ENCODE measurements at regions not wholly inside any gene's neighbourhood (a gene's known extent, or its start where the extent isn't known, plus 50 kb on each side); places are given as distances from the start of the nearest gene placed in this dataset.

GRCh38 chr1:221327954-221328353 lies 413.9 kb downstream of the DUSP10 start:
- Mint-ChIP-seq H3K4me1 (ENCODE audit: low read depth) (no peaks in the 10 kb centered on the region), H3K27ac (no peak overlapping the region), H3K4me3 (no peak overlapping the region), H3K27me3 (peaks cover 17% of the 10 kb centered on the region), H3K36me3 (no peaks in the 10 kb centered on the region), H3K9me3 (ENCODE audit: low read depth) (peaks cover 10% of the 10 kb centered on the region)

DNA sequence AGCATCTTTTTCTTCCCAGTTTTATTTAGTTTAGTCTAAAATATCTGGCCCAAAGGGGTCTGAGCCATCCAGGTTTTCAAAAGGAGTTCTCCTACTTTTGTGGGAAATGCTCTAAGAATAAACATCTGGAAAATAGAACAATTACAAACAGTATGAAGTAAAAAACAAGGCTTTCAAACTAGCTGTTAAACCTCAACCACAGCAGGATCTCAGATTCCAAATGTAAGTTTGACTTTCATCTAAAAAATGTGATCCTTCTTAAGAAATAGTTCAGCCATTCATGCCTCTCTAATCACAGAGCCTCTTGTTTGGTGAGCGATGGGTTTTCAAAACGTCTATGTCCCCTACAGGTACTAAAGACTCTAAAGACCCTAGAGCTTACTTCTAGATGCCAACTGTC lies 413.5 kb downstream of the DUSP10 start:
- Mint-ChIP-seq H3K9me3 (ENCODE audit: low read depth) (peaks cover 10% of the 10 kb centered on the region), H3K4me1 (ENCODE audit: low read depth) (no peaks in the 10 kb centered on the region), H3K27me3 (peaks cover 17% of the 10 kb centered on the region), H3K36me3 (no peaks in the 10 kb centered on the region), H3K27ac (no peak overlapping the region), H3K4me3 (no peak overlapping the region)

GRCh38 chr1:221331273-221332183 lies 410.4 kb downstream of the DUSP10 start:
- peaks cover 3% of the 10 kb centered on the region for H3K4me1 Mint-ChIP-seq (ENCODE audit: low read depth)
- H3K36me3 Mint-ChIP-seq: no peaks in the 10 kb centered on the region
- no peak overlapping the region for H3K4me3 Mint-ChIP-seq
- H3K27me3 Mint-ChIP-seq: peaks cover 13% of the 10 kb centered on the region
- H3K9me3 Mint-ChIP-seq (ENCODE audit: low read depth): peaks cover 10% of the 10 kb centered on the region
- no peak overlapping the region for H3K27ac Mint-ChIP-seq

- no peak overlapping the region for H3K4me3 Mint-ChIP-seq
- H3K27me3 Mint-ChIP-seq: peaks cover 8% of the 10 kb centered on the region
- peaks cover 10% of the 10 kb centered on the region for H3K9me3 Mint-ChIP-seq (ENCODE audit: low read depth)
Observed at GRCh38 chr1:221334062-221334461, 407.8 kb downstream of the DUSP10 start.

DNA sequence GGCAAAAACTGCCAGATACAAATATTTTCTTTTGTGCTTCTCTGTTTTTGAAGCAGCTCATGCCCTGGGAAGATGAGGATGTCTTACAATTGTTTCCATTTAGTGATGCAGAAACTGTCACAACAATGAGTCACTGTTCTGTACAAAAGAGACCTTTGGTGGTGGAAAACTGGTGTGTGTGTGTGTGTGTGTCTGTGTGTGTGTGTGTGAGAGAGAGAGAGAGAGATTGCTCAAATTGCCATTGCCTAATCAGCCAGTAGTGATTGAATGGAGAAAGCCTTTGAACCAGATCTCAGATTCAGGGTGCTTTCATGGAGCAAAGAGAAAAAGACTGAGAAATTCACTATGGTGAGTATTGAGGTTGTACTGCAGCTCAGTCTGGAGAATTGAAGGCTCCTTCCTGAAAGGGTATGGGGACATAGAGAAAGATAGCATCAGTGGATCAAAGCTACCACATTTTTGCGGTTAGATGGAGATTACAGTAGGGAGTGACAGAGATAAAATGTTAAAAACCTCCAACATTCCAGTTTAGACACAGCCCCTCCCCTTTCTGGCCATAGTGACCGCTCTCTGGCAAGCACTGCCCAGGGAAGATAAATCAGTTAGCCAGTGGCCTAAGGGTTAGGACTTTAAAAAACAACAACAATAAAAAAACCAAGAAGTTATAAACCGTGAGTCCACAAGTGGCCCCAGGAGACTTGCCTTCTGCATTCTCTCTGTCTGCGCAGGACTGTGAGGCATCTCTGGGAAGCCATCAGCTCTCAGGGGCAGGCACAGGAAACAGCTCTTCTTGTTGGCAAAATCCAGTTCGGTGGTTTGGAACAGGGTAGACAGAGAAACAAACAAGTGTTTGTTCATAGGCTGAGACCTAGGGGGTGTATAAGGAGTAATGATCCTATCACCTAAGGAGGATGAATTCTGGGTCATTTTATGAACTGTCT lies 406.5 kb downstream of the DUSP10 start:
- Mint-ChIP-seq H3K4me1 (ENCODE audit: low read depth) (peaks cover 3% of the 10 kb centered on the region), H3K36me3 (no peaks in the 10 kb centered on the region), H3K27me3 (peaks cover 10% of the 10 kb centered on the region), H3K4me3 (no peak overlapping the region), H3K27ac (no peak overlapping the region), H3K9me3 (ENCODE audit: low read depth) (peaks cover 10% of the 10 kb centered on the region)

More at GRCh38 chr1:221334062-221334461, 407.8 kb downstream of the DUSP10 start:
- H3K36me3 Mint-ChIP-seq: no peaks in the 10 kb centered on the region
- peaks cover 3% of the 10 kb centered on the region for H3K4me1 Mint-ChIP-seq (ENCODE audit: low read depth)
- no peak overlapping the region for H3K27ac Mint-ChIP-seq

DNA sequence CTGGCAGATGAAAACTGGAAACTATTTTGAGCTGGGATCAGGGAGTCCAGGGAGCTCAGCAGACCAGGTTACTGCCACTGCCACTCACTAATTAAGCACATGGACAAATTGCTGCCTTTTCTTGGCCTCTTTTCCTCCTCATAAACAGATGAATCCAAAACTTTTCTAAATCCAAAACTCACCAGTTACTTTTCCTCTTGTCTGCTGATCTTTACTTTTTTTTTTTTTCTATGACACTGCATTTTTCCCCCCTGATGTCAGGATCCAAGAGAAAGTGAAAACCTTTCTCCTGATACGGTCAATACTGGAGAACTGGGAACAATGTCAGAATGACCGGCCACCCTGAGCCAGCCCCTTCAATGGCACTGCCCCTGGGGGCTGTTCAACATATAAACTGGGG lies 405.8 kb downstream of the DUSP10 start:
- no peak overlapping the region for H3K27ac Mint-ChIP-seq
- H3K9me3 Mint-ChIP-seq (ENCODE audit: low read depth): peaks cover 7% of the 10 kb centered on the region
- peaks cover 10% of the 10 kb centered on the region for H3K27me3 Mint-ChIP-seq
- H3K36me3 Mint-ChIP-seq: no peaks in the 10 kb centered on the region
- no peak overlapping the region for H3K4me3 Mint-ChIP-seq
- H3K4me1 Mint-ChIP-seq (ENCODE audit: low read depth): peaks cover 3% of the 10 kb centered on the region

DNA sequence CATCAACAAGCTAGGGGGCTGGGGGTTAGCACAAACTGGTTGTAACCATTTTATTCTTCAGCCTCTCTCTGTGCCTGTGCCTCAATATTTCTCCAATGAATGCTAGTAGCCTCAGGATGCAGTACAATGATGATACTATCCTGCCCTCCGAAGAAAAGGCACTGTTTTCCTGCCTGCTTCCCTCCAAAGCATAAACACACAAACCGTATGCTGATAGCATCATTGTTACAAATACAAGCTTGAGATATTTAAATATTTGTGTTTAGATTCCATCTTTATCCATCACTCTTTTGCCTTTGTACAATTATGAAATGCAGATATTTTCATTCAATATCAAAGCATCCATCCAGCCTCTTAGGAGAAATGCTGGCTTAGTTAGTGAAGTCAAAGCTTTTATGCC lies 404.8 kb downstream of the DUSP10 start:
- no peak overlapping the region for H3K4me3 Mint-ChIP-seq
- H3K27me3 Mint-ChIP-seq: peaks cover 11% of the 10 kb centered on the region
- H3K4me1 Mint-ChIP-seq (ENCODE audit: low read depth): peaks cover 3% of the 10 kb centered on the region
- H3K27ac Mint-ChIP-seq: no peak overlapping the region
- H3K9me3 Mint-ChIP-seq (ENCODE audit: low read depth): peaks cover 5% of the 10 kb centered on the region
- H3K36me3 Mint-ChIP-seq: no peaks in the 10 kb centered on the region

- no peaks in the 10 kb centered on the region for H3K9me3 Mint-ChIP-seq (ENCODE audit: low read depth)
Observed at GRCh38 chr1:221343136-221343535, 398.8 kb downstream of the DUSP10 start.

DNA sequence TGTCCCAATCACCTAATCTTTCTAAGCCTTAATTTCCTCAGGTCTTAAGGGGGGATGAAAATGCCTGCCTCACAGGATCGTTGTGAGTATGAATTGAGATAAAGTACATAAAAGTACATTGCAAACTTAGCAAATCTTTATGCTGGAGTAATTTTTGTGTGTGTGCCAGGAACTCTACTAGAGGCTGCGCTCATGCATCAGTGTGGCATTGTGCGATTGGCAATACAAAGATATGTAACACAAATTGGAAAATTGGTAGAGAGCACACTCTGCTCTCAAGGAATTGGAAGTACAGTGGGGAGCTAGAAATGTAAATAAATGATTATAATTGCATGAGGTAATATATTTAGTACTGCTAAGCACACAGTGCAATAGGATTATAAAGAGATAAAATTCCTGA lies 398.3 kb downstream of the DUSP10 start:
- Mint-ChIP-seq H3K27ac (no peak overlapping the region), H3K36me3 (no peaks in the 10 kb centered on the region), H3K27me3 (peaks cover 8% of the 10 kb centered on the region), H3K4me1 (ENCODE audit: low read depth) (no peaks in the 10 kb centered on the region), H3K9me3 (ENCODE audit: low read depth) (no peaks in the 10 kb centered on the region), H3K4me3 (no peak overlapping the region)

More at GRCh38 chr1:221343136-221343535, 398.8 kb downstream of the DUSP10 start:
- Mint-ChIP-seq H3K4me3 (no peak overlapping the region), H3K27ac (no peak overlapping the region), H3K36me3 (no peaks in the 10 kb centered on the region), H3K27me3 (peaks cover 11% of the 10 kb centered on the region), H3K4me1 (ENCODE audit: low read depth) (no peaks in the 10 kb centered on the region)

DNA sequence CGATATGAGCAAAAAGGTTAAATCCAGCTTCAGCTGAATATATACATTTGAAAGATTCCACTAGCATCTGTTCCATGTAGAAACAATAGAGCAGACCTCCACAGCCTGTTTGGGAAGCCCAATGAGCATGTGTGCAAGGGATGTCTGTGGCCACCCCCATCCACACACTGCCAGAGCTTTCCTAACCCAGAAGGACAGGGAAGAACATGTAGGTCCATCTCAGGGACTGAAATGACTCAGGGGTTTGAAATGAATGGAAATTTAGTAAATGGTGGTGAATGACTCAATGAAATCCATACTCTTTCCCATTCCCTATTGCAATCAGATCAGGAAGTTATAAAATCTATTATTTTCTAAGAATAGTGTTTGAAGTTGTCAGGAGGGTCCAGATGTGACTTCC lies 397.2 kb downstream of the DUSP10 start:
- H3K27me3 Mint-ChIP-seq: peaks cover 8% of the 10 kb centered on the region
- H3K4me1 Mint-ChIP-seq (ENCODE audit: low read depth): no peaks in the 10 kb centered on the region
- no peaks in the 10 kb centered on the region for H3K36me3 Mint-ChIP-seq
- H3K9me3 Mint-ChIP-seq (ENCODE audit: low read depth): no peaks in the 10 kb centered on the region
- H3K4me3 Mint-ChIP-seq: no peak overlapping the region
- H3K27ac Mint-ChIP-seq: no peak overlapping the region

DNA sequence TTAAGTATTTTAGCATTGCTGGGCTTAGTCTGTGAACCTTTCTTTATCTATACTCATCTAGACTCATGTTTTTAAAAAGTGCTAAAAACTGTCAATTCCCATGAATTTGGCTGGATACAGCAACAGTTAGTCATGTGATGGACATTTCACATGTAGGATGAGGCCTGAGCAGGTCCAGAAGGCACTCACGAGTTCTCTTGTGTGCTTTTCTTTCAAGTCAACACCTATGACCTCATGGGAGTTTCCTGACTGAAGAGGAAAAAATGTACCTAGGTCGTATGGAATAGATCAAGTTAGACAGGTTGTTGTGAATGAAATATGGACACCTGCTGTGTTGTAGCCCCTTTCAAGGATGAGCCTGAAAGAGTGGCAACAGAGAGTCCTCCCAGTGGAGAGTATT lies 394.2 kb downstream of the DUSP10 start:
- H3K27ac Mint-ChIP-seq: no peak overlapping the region
- H3K27me3 Mint-ChIP-seq: peaks cover 7% of the 10 kb centered on the region
- H3K4me3 Mint-ChIP-seq: no peak overlapping the region
- H3K36me3 Mint-ChIP-seq: no peaks in the 10 kb centered on the region
- no peaks in the 10 kb centered on the region for H3K4me1 Mint-ChIP-seq (ENCODE audit: low read depth)
- no peaks in the 10 kb centered on the region for H3K9me3 Mint-ChIP-seq (ENCODE audit: low read depth)

- H3K27me3 Mint-ChIP-seq: peaks cover 4% of the 10 kb centered on the region
- H3K27ac Mint-ChIP-seq: no peak overlapping the region
- no peaks in the 10 kb centered on the region for H3K4me1 Mint-ChIP-seq (ENCODE audit: low read depth)
- H3K4me3 Mint-ChIP-seq: no peak overlapping the region
- no peaks in the 10 kb centered on the region for H3K36me3 Mint-ChIP-seq
- no peaks in the 10 kb centered on the region for H3K9me3 Mint-ChIP-seq (ENCODE audit: low read depth)
Observed at GRCh38 chr1:221350091-221350490, 391.8 kb downstream of the DUSP10 start.

DNA sequence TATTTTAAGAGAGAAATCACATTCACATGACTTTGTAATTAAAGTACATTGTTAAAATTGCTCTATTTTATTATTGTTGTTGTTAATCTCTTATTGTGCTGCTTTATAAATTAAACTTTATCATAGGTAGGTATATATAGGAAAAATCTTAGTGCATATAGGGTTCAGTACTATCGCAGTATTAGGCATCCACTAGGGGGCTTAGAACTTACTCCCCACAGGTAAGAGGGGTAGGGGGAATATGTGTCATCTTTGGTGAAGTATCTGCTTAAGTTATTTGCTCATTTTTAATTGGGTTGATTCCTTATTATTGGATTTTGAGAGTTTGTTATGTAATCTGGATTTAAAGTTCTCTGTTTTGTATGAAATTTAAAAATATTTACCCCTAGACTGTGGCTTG lies 385.2 kb downstream of the DUSP10 start:
- Mint-ChIP-seq H3K27me3 (peaks cover 3% of the 10 kb centered on the region), H3K4me1 (ENCODE audit: low read depth) (no peaks in the 10 kb centered on the region), H3K36me3 (no peaks in the 10 kb centered on the region), H3K9me3 (ENCODE audit: low read depth) (no peaks in the 10 kb centered on the region), H3K27ac (no peak overlapping the region), H3K4me3 (no peak overlapping the region)

DNA sequence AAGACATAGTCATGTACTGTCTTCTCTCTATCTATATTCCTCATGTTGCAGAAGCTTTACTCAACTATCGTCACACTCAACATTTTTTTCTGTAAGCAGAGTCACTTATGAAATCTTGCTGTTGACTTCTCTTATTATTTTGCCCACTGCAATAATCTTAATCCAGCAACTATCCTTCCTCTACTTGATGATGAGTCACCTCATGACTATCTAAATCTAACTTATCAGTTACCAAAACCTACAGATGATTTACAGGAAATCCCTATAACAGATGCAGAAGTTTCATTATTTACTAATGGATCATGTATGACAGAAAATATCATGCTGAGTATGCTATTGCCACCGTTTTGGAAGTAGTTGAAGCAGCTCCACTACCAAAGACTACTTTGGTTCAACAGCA lies 378.9 kb downstream of the DUSP10 start:
- H3K4me1 Mint-ChIP-seq (ENCODE audit: low read depth): no peaks in the 10 kb centered on the region
- H3K27ac Mint-ChIP-seq: no peak overlapping the region
- H3K27me3 Mint-ChIP-seq: peaks cover 5% of the 10 kb centered on the region
- no peak overlapping the region for H3K4me3 Mint-ChIP-seq
- H3K9me3 Mint-ChIP-seq (ENCODE audit: low read depth): no peaks in the 10 kb centered on the region
- H3K36me3 Mint-ChIP-seq: no peaks in the 10 kb centered on the region

DNA sequence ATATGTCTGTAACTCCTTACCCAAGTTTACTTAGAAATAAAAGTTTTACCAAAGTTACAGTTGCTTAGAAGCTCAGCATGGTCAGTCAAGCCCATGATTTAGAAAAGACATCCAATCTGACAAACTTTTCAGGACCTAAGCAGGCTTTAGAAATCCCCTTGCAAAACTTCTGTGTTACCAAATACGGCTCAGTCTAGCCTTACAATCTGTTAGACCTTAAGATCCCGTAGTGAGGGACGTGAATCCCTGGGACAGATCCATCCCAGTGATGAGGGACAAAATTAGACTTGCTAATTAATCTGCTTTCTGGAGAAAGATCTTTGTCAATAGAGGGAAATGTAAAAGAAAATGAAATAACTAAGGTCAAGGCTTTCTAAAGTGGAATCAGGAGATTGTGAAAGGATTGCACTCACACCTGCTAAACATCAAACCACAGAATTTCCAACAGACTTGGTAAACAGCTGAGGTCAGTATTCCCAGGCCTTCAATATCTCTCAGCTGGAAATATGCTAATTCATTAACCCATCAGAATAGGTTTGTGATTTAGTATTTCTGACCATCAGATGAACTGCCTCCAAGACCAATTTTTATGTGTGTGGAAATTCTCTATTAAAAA lies 375.3 kb downstream of the DUSP10 start:
- H3K27ac Mint-ChIP-seq: no peak overlapping the region
- no peaks in the 10 kb centered on the region for H3K36me3 Mint-ChIP-seq
- H3K4me3 Mint-ChIP-seq: no peak overlapping the region
- peaks cover 6% of the 10 kb centered on the region for H3K27me3 Mint-ChIP-seq
- no peaks in the 10 kb centered on the region for H3K4me1 Mint-ChIP-seq (ENCODE audit: low read depth)
- no peaks in the 10 kb centered on the region for H3K9me3 Mint-ChIP-seq (ENCODE audit: low read depth)
